HEK293 (cell line): ENCODE measurements at regions not wholly inside any gene's neighbourhood (a gene's known extent, or its start where the extent isn't known, plus 50 kb on each side); places are given as distances from the start of the nearest gene placed in this dataset.
A peak's percentile ranks its signal among the peaks of the same experiment; 100 is the strongest.

Source experiments
- CTCF ChIA-PET: fragments of 350-600 bp; formaldehyde crosslinking; extraction: SDS; loops from one replicate; lab custom pipeline; 2021; ENCODE audit warnings: antibody characterized with exemption; lab: Yijun Ruan, JAX
- POLR2A ChIA-PET: fragments of 300-600 bp; formaldehyde crosslinking; extraction: SDS; loops from one replicate; lab custom pipeline; 2020; ENCODE audit warnings: antibody characterized with exemption, inconsistent platforms; lab: Yijun Ruan, JAX
- H3K27ac ChIP-seq: fragments of 200-500 bp; sonication (Bioruptor generic); 2 replicates; pipeline ENCODE4 v1.5.1; 2014; ENCODE audit warnings: low read depth, low read length, control low read depth, inconsistent platforms; ENCODE audit errors: extremely low read depth
- H3K36me3 ChIP-seq, 2 experiments: fragments of 200-500 bp in 1 of 2; sonication (Bioruptor generic) in 1 of 2; 1 replicate in 1 of 2; 2 replicates in 1 of 2; pipeline ENCODE4 v1.5.1; 2014 to 2017; ENCODE audit warnings: inconsistent platforms in 2 of 2, low read length in 2 of 2; ENCODE audit not compliant: control insufficient read depth in 2 of 2, insufficient read depth in 1 of 2
- H3K4me1 ChIP-seq: fragments of 200-500 bp; sonication (Bioruptor generic); 2 replicates; pipeline ENCODE4 v1.5.1; 2014; ENCODE audit warnings: mild to moderate bottlenecking, low read length, inconsistent platforms; ENCODE audit not compliant: control insufficient read depth, insufficient read depth
- H3K4me3 ChIP-seq: 2 replicates; pipeline ENCODE4 v1.5.1; 2011; ENCODE audit warnings: low read depth, mild to moderate bottlenecking, control low read depth, low read length, moderate library complexity
- H3K9me3 ChIP-seq: fragments of 200-500 bp; sonication (Bioruptor generic); 2 replicates; pipeline ENCODE4 v1.5.1; 2014; ENCODE audit warnings: low read depth, low read length, inconsistent platforms; ENCODE audit not compliant: control insufficient read depth, insufficient read depth
- FEZF1 ChIP-seq: fragments of 450-650 bp; formaldehyde crosslinking; IDR thresholded peaks from 2 replicates; pipeline ENCODE4 v1.5.1; 2016; ENCODE audit warnings: missing biosample characterization, missing genetic modification characterization
- ZBTB17 ChIP-seq: fragments of 450-650 bp; formaldehyde crosslinking; IDR thresholded peaks from 2 replicates; pipeline ENCODE4 v1.5.1; 2016; ENCODE audit warnings: missing biosample characterization, missing genetic modification characterization
- ZBTB8A ChIP-seq: fragments of 450-650 bp; formaldehyde crosslinking; IDR thresholded peaks from 2 replicates; pipeline ENCODE4 v1.5.1; 2016; ENCODE audit warnings: missing biosample characterization, missing genetic modification characterization
- ZNF121 ChIP-seq: fragments of 450-650 bp; formaldehyde crosslinking; IDR thresholded peaks from 2 replicates; pipeline ENCODE4 v1.5.1; 2016; ENCODE audit warnings: missing biosample characterization, missing genetic modification characterization
- ZNF2 ChIP-seq: fragments of 450-650 bp; formaldehyde crosslinking; IDR thresholded peaks from 2 replicates; pipeline ENCODE4 v1.5.1; 2016; ENCODE audit warnings: missing biosample characterization, missing genetic modification characterization
- ZNF335 ChIP-seq: fragments of 450-650 bp; formaldehyde crosslinking; conservative IDR thresholded peaks from 2 replicates; pipeline ENCODE4 v1.5.1; 2016; ENCODE audit warnings: missing biosample characterization, missing genetic modification characterization
- ZNF488 ChIP-seq: fragments of 450-650 bp; formaldehyde crosslinking; IDR thresholded peaks from 2 replicates; pipeline ENCODE4 v1.5.1; 2016; ENCODE audit warnings: missing biosample characterization, missing genetic modification characterization
- ZNF510 ChIP-seq: fragments of 450-650 bp; formaldehyde crosslinking; IDR thresholded peaks from 2 replicates; pipeline ENCODE4 v1.5.1; 2018; ENCODE audit warnings: mild to moderate bottlenecking, missing genetic modification characterization, missing biosample characterization; ENCODE audit not compliant: insufficient replicate concordance
- ZNF654 ChIP-seq: fragments of 450-650 bp; formaldehyde crosslinking; IDR thresholded peaks from 2 replicates; pipeline ENCODE4 v1.5.1; 2016; ENCODE audit warnings: low read depth, missing biosample characterization, missing genetic modification characterization
- ZNF660 ChIP-seq: fragments of 450-650 bp; IDR thresholded peaks from 2 replicates; pipeline ENCODE4 v1.5.1; 2018; ENCODE audit warnings: missing biosample characterization, mild to moderate bottlenecking, missing genetic modification characterization
- ZSCAN30 ChIP-seq: fragments of 450-650 bp; IDR thresholded peaks from 2 replicates; pipeline ENCODE4 v1.5.1; 2018; ENCODE audit warnings: missing biosample characterization, mild to moderate bottlenecking, missing genetic modification characterization, moderate library complexity
- TF ChIP-seq, protein P1 (sequence below): fragments of 450-650 bp; formaldehyde crosslinking; IDR thresholded peaks from 2 replicates; pipeline ENCODE4 v1.5.1; 2016; ENCODE audit warnings: missing biosample characterization, missing genetic modification characterization
- TF ChIP-seq, protein P2 (sequence below): fragments of 450-650 bp; formaldehyde crosslinking; IDR thresholded peaks from 2 replicates; pipeline ENCODE4 v1.5.1; 2016; ENCODE audit warnings: missing biosample characterization, missing genetic modification characterization
- TF ChIP-seq, protein P3 (sequence below): fragments of 450-650 bp; formaldehyde crosslinking; IDR thresholded peaks from 2 replicates; pipeline ENCODE4 v1.5.1; 2016; ENCODE audit warnings: missing biosample characterization, missing genetic modification characterization
- TF ChIP-seq, protein P4 (sequence below): fragments of 450-650 bp; formaldehyde crosslinking; IDR thresholded peaks from 2 replicates; pipeline ENCODE4 v1.5.1; 2016; ENCODE audit warnings: missing biosample characterization, missing genetic modification characterization
- TF ChIP-seq, protein P5 (sequence below): fragments of 450-650 bp; formaldehyde crosslinking; IDR thresholded peaks from 2 replicates; pipeline ENCODE4 v1.5.1; 2016; ENCODE audit warnings: missing biosample characterization, missing genetic modification characterization

GRCh38 chr17:56715613-56716357, 117.9 kb downstream of the C17orf67 start:
- ChIA-PET POLR2A (interaction anchor here (0.9 to 1.8 kb wide), 6 partner anchors 16 to 226 kb away, joined by 3 to 19 read pairs (median 4); partner anchors contain the start of gene NOG), CTCF (interaction anchor here (0.6 to 10.8 kb wide), 90 partner anchors 8 to 893 kb away, joined by 3 to 173 read pairs (median 4); partner anchors contain the start of gene NOG)
- no peaks in the 10 kb centered on the region for H3K36me3 ChIP-seq
- no peak overlapping the region for H3K27ac ChIP-seq
- no peaks in the 10 kb centered on the region for H3K9me3 ChIP-seq
- no peaks in the 10 kb centered on the region for H3K4me1 ChIP-seq
- TF ChIP-seq, protein P1, sequence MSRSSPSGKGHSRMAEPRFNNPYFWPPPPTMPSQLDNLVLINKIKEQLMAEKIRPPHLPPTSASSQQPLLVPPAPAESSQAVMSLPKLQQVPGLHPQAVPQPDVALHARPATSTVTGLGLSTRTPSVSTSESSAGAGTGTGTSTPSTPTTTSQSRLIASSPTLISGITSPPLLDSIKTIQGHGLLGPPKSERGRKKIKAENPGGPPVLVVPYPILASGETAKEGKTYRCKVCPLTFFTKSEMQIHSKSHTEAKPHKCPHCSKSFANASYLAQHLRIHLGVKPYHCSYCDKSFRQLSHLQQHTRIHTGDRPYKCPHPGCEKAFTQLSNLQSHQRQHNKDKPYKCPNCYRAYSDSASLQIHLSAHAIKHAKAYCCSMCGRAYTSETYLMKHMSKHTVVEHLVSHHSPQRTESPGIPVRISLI: 0 out of 2 replicates have a peak, but pooled peaks have one; percentile 18
- TF ChIP-seq, protein P2, sequence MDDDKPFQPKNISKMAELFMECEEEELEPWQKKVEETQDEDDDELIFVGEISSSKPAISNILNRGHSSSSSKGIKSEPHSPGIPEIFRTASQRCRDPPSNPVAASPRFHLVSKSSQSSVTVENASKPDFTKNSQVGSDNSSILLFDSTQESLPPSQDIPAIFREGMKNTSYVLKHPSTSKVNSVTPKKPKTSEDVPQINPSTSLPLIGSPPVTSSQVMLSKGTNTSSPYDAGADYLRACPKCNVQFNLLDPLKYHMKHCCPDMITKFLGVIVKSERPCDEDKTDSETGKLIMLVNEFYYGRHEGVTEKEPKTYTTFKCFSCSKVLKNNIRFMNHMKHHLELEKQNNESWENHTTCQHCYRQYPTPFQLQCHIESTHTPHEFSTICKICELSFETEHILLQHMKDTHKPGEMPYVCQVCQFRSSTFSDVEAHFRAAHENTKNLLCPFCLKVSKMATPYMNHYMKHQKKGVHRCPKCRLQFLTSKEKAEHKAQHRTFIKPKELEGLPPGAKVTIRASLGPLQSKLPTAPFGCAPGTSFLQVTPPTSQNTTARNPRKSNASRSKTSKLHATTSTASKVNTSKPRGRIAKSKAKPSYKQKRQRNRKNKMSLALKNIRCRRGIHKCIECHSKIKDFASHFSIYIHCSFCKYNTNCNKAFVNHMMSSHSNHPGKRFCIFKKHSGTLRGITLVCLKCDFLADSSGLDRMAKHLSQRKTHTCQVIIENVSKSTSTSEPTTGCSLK (tag by site-specific recombination): no peak
- TF ChIP-seq ZNF660: 0 out of 2 replicates have a peak, but pooled peaks have one; percentile 19
- TF ChIP-seq ZNF121: peak; percentile 62; the same call in 1 of the 2 replicates
- TF ChIP-seq ZBTB8A (tag by site-specific recombination): no peak
- TF ChIP-seq, protein P3, sequence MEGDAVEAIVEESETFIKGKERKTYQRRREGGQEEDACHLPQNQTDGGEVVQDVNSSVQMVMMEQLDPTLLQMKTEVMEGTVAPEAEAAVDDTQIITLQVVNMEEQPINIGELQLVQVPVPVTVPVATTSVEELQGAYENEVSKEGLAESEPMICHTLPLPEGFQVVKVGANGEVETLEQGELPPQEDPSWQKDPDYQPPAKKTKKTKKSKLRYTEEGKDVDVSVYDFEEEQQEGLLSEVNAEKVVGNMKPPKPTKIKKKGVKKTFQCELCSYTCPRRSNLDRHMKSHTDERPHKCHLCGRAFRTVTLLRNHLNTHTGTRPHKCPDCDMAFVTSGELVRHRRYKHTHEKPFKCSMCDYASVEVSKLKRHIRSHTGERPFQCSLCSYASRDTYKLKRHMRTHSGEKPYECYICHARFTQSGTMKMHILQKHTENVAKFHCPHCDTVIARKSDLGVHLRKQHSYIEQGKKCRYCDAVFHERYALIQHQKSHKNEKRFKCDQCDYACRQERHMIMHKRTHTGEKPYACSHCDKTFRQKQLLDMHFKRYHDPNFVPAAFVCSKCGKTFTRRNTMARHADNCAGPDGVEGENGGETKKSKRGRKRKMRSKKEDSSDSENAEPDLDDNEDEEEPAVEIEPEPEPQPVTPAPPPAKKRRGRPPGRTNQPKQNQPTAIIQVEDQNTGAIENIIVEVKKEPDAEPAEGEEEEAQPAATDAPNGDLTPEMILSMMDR (tag by site-specific recombination): peak; percentile 52; the same call in 1 of the 2 replicates
- TF ChIP-seq, protein P4, sequence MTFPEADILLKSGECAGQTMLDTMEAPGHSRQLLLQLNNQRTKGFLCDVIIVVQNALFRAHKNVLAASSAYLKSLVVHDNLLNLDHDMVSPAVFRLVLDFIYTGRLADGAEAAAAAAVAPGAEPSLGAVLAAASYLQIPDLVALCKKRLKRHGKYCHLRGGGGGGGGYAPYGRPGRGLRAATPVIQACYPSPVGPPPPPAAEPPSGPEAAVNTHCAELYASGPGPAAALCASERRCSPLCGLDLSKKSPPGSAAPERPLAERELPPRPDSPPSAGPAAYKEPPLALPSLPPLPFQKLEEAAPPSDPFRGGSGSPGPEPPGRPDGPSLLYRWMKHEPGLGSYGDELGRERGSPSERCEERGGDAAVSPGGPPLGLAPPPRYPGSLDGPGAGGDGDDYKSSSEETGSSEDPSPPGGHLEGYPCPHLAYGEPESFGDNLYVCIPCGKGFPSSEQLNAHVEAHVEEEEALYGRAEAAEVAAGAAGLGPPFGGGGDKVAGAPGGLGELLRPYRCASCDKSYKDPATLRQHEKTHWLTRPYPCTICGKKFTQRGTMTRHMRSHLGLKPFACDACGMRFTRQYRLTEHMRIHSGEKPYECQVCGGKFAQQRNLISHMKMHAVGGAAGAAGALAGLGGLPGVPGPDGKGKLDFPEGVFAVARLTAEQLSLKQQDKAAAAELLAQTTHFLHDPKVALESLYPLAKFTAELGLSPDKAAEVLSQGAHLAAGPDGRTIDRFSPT (tag by site-specific recombination): no peak
- TF ChIP-seq ZNF335: peak; percentile 61
- no peak for TF ChIP-seq ZNF488
- peak; percentile 86 for TF ChIP-seq ZNF654 (tag by site-specific recombination)
- 0 out of 2 replicates have a peak, but pooled peaks have one; percentile 24 for TF ChIP-seq ZBTB17 (tag by site-specific recombination)
- peak; percentile 69 for TF ChIP-seq ZNF2
- TF ChIP-seq, protein P5, sequence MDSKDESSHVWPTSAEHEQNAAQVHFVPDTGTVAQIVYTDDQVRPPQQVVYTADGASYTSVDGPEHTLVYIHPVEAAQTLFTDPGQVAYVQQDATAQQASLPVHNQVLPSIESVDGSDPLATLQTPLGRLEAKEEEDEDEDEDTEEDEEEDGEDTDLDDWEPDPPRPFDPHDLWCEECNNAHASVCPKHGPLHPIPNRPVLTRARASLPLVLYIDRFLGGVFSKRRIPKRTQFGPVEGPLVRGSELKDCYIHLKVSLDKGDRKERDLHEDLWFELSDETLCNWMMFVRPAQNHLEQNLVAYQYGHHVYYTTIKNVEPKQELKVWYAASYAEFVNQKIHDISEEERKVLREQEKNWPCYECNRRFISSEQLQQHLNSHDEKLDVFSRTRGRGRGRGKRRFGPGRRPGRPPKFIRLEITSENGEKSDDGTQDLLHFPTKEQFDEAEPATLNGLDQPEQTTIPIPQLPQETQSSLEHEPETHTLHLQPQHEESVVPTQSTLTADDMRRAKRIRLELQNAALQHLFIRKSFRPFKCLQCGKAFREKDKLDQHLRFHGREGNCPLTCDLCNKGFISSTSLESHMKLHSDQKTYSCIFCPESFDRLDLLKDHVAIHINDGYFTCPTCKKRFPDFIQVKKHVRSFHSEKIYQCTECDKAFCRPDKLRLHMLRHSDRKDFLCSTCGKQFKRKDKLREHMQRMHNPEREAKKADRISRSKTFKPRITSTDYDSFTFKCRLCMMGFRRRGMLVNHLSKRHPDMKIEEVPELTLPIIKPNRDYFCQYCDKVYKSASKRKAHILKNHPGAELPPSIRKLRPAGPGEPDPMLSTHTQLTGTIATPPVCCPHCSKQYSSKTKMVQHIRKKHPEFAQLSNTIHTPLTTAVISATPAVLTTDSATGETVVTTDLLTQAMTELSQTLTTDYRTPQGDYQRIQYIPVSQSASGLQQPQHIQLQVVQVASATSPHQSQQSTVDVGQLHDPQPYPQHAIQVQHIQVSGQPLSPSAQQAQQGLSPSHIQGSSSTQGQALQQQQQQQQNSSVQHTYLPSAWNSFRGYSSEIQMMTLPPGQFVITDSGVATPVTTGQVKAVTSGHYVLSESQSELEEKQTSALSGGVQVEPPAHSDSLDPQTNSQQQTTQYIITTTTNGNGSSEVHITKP (tag by site-specific recombination): no peak
- TF ChIP-seq FEZF1 (tag by site-specific recombination): no peak
- no peak for TF ChIP-seq ZNF510 (tag by site-specific recombination)
- TF ChIP-seq ZSCAN30 (tag by site-specific recombination): 0 out of 2 replicates have a peak, but pooled peaks have one; percentile 17
- H3K4me3 ChIP-seq: no peak overlapping the region
